PFSK-1 (cell line): ENCODE measurements at regions not wholly inside any gene's neighbourhood (a gene's known extent, or its start where the extent isn't known, plus 50 kb on each side); places are given as distances from the start of the nearest gene placed in this dataset.

Experiments used
- FOXP2 ChIP-seq: optimal IDR thresholded peaks from 2 replicates; pipeline ENCODE3; 2011; ENCODE audit warnings: borderline replicate concordance, control low read depth, inconsistent platforms; ENCODE audit not compliant: insufficient read depth; ENCODE audit errors: extremely low read length, extremely low read depth
- POLR2AphosphoS5 ChIP-seq: IDR thresholded peaks from 2 replicates; pipeline ENCODE4 v1.6.1; 2012; ENCODE audit warnings: low read depth, mild to moderate bottlenecking, control low read depth, low read length, moderate library complexity
- REST ChIP-seq, 2 experiments: IDR thresholded peaks; 2 replicates each; pipeline versions ENCODE4 v1.6.1 to v1.8.0; 2011 to 2012; ENCODE audit warnings: low read depth in 2 of 2, low read length in 2 of 2, control low read depth in 1 of 2, inconsistent platforms in 1 of 2, mild to moderate bottlenecking in 1 of 2, moderate library complexity in 1 of 2; ENCODE audit not compliant: insufficient read depth in 1 of 2
- SIN3A ChIP-seq: IDR thresholded peaks from 2 replicates; pipeline ENCODE4 v1.6.1; 2012; ENCODE audit warnings: mild to moderate bottlenecking, low read length, moderate library complexity, borderline replicate concordance; ENCODE audit not compliant: insufficient read depth
- TAF1 ChIP-seq: IDR thresholded peaks from 2 replicates; pipeline ENCODE4 v1.6.1; 2012; ENCODE audit warnings: low read length, control low read depth, borderline replicate concordance; ENCODE audit not compliant: insufficient read depth

- TF ChIP-seq FOXP2, result no peak
- no peak for TF ChIP-seq SIN3A
- no peak for TF ChIP-seq POLR2AphosphoS5
- no peak for TF ChIP-seq REST (IDR thresholded peaks at IDR 0.05; ENCODE audit: insufficient read depth in 1 of 2, low read depth in 2 of 2, low read length in 2 of 2)
These were observed 510.4 kb downstream of the CCDC171 start for GRCh38 chr9:16063241-16063591.

DNA sequence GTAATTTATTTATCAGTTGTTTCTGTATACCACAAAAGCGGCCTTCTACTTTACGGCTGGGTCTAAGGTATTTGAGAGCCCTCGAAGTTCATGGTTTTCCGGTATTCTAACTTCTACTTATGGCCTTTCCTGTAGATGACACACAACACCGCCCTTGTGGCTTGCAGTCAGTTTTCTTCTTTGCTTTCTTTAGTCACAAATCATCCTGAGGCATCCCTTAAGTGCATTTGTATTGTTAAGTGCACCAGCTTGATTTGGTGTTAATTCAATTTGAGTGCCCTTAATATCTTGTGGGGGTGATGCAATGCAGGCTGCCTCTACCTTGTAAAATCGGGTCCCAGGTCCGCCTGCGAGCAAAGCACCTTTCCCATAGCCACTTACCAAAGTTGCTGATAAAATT lies 511.9 kb downstream of the CCDC171 start:
- no peak for TF ChIP-seq SIN3A
- TF ChIP-seq REST (IDR thresholded peaks at IDR 0.05; ENCODE audit: insufficient read depth in 1 of 2, low read depth in 2 of 2, low read length in 2 of 2), result no peak
- no peak for TF ChIP-seq POLR2AphosphoS5
- no peak for TF ChIP-seq FOXP2
- TF ChIP-seq TAF1, result no peak

GRCh38 chr9:16068476-16068875 lies 515.6 kb downstream of the CCDC171 start:
- TF ChIP-seq SIN3A (no peak), REST (IDR thresholded peaks at IDR 0.05; ENCODE audit: insufficient read depth in 1 of 2, low read depth in 2 of 2, low read length in 2 of 2) (no peak), POLR2AphosphoS5 (no peak)

DNA sequence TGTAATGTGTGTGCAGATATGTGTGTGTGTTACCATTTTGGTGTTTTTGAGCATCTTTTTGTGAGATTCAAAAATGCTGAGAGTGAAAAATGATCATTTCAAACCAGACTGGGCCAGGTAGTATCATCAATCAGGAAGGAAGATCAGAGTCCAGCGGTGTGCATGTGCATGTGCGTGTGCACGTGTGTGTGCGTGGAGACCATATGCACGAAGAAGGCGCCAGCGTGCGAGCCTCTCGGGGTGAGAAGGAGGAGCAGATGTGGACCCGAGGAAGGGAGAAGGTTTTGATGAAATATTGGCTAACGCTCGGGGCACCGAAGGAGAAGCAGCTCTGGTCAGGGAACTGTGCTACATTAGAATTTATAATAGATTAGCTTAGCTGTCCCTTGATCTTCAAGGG lies 516.4 kb downstream of the CCDC171 start:
- TF ChIP-seq REST (IDR thresholded peaks at IDR 0.05; ENCODE audit: insufficient read depth in 1 of 2, low read depth in 2 of 2, low read length in 2 of 2), result no peak
- no peak for TF ChIP-seq POLR2AphosphoS5
- no peak for TF ChIP-seq TAF1
- no peak for TF ChIP-seq FOXP2
- TF ChIP-seq SIN3A, result no peak

DNA sequence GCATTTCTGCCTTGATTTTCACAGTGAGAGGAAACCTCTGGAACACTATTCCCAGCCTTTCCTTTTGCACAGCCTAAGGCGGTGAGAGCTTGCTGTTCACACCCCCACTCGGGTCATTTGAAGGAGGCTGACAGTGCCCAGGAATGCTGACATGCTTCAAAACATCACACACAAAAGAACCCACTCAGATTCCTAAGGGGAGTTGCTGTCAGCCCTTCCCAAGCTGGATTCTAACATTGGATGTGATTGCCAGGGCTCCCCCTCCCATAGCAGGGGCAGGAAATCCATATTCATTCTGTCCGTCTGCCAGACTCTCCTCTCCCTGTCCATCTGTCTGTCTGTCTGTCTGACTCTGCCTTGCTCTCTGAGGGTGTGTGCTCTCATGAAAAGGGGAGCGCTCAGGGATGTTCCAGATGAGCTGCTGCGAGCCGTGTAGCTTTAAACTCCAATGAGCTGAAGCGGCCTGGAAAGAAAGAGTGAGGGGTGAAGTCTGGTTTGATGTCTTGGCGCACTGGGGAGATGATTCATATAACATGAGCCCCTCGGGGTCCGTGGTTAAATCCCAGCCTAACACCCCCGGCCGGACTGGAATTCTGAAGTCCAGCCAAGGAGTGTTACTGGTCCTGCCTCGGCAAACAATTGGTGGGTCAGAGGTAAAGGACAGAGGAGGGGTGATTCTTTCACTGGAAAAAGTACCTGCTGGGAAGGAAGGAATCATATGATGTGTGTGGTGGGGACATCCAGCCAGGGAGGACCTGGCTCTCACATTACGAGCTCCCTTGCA lies 517.0 kb downstream of the CCDC171 start:
- TF ChIP-seq REST (IDR thresholded peaks at IDR 0.05; ENCODE audit: insufficient read depth in 1 of 2, low read depth in 2 of 2, low read length in 2 of 2), result no peak
- TF ChIP-seq POLR2AphosphoS5, result no peak
- TF ChIP-seq SIN3A, result no peak
- no peak for TF ChIP-seq FOXP2
- TF ChIP-seq TAF1, result no peak
